Stimulated activated CD4-positive, alpha-beta T cell treated with anti-CD3 and anti-CD28 coated beads, Interleukin-1b, Interleukin-23, amount 100 ng/mL, for 24 hours (primary cell): ENCODE measurements at regions not wholly inside any gene's neighbourhood (a gene's known extent, or its start where the extent isn't known, plus 50 kb on each side); places are given as distances from the start of the nearest gene placed in this dataset.

Experiments
- DNase-seq, 4 experiments: peaks; one replicate each; pipeline ENCODE4 v3.0.0-alpha.2; 2020; ENCODE audit warnings: low read depth in 4 of 4, low spot score in 1 of 4

DNA sequence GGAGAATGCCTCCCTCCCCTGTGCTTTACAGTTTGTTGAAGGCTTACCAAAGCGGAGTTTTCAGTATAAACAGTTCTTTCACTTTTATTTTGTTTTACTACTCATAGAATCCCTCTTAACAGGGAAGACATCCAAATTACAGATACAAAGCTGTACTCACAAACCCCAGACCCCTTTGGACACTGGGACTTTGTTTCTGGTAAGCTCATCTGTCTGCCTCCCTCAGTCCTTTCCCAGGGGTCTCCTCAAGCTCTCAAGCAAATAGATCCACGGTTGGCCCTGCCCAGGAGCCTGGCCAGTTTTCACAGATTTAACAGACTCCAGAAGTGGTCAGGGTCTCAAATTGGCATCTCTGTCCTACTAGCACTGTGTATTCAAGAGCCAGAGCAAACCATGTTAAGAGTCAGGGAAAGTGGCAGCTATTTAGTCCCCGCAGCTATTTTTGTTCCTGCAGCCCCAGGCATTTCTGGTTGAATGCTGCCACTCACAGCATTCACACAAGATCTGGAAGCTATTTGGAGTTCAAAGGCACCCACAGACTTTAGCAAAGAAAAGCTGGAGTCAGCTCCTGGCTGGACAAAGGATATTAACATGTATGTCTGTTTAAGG, 54.2 kb downstream of the TMEM100 start:
- DNase-seq: no peak

DNA sequence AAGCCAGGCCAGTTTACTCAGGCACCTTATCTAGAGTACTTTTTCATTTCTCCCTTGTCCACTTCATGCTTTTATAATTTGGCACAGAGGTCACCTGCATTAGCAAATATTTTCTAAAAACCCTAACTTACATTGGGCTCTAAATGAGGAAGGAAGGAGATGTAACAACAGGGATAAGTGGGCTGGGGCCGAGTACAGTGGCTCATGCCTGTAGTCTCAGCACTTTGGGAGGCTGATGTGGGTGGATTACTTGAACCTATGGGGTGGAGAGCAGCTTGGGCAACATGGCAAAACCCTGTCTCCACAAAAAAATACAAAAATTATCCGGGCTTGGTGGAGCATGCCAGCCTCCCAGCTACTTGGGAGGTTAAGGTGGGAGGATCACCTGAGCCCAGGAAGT, 55.9 kb downstream of the TMEM100 start:
- no peak for DNase-seq

DNA sequence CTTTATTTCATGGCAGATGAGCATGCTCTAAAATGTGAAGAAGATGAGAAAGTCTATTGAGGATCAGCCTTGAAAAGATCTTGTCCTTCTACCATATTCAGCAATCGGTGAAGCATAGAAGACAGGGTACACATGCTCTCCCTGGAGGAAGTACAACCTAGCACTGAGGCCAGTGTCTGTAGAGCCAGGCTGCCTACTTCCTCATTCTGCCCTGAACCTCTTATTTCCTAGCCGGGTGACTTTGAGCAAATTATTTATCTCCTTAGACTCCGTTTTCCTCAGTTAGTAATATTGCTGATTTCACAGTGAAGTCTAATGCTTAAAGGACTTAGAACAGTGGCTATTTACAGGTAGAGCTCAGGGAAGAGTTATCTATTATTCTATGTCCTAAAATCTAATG, 58.4 kb downstream of the TMEM100 start:
- no peak for DNase-seq

DNA sequence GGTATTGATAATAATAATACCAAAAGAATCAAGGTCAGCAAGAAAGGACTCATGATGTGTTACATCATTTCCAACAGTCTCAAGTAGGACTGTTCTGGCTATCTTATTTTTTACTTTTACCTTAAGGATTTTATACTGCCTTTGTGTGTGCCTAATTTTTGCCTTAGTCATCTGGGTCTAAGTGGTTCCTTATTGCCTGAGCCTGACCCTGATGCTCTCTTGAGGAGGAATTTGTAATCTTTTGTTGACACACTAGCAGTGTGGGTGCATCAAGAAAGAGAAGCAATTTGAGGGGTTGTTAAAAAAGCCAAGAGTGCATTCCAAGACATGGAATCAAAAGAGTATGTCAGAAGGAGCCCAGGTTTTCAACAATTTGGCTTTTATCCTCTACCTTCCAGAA, 59.3 kb downstream of the TMEM100 start:
- DNase-seq: no peak

DNA sequence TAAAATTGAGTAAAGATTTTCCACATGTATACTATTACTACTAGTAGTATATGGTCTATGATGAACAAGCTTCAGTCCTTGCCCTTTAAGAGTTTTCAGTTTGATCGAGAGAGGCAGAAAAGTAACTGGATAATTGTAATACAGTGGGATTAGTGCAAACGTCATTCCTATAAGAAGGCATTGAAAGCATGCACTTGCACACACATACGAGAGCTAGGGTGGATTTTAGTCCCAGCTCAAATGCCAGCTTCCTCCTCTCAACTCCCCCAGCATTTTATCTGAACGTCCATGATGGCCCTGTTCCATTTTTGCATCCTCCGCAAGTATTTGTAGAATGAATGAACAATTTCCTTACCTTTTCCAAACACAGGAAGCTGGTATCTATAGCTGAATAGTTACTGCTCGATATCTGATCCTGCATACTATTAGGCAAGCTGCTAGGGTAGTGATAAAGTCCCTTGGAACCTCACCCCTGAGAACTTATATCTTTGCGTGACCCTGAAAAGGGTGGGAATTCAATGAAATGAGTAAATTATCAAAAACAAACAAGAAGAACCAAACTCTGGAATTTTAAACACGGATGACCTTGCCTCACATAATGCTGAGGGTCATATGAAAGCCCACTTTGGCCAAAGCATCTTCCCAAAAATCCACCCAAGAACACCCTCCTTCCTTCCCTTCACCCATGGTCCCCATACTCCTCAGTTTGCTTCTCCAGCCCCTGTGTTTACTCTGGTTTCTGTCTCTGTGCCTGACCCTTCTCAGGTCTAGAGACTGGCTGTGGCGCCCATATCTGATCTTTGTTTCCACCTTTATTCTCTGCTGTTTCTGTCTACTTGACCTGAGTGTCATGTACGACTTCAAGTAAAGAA, 60.5 kb downstream of the TMEM100 start:
- no peak for DNase-seq

DNA sequence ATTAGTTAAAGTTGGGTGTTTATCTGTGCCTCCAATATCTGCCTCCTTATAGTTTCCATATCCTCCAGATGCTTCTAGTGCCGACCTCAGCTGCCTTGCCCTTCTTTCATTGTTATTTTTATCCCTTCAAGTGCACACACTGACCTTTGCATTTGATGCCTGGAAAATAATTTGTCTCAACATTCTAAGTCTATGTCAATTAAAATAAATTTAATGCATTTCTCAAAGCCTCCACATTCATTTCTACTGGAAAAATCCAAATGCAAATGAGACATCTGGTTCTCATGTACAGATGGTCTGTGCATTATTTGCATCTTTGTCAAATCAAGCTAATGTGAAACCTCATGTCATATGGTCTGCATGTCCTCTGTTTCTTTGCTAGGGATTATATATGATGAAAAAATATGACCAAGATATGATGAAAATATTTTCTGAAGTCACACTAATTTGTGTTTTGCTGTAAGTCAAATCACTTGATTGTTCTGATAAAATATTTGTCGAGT, 61.4 kb downstream of the TMEM100 start:
- DNase-seq: no peak

DNA sequence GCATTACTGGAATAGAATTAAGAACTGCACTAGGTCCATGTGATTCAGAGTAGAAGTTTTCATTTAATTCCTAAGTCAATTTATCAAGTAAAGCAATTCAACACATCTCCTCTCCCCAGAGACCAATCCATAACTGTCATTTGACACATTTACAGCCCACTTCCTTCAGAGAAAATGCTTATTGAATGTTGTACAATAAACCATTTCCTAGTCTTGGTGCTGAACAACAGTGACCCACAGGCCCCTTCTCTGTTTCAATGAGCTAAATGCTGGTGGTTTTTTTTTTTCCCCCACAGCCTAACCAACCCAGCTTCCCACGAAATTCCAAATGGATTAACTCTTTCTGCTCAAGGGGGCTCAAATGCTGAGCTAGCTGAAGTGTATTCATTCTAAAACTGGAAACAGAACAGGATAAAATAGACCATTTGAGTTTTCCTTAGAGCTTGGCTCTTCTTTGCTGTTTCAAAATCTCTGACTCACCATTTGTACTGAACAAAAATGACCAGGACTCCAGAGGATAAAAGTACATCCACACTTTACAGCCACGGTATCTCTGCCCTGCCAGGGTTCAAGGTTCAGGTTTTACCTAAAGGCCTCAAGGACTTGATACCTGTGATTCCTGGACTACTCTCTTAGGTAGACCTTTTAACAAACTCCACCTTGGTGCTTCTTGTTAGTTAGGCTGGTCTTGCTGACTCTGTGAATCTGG, 62.3 kb downstream of the TMEM100 start:
- no peak for DNase-seq

DNA sequence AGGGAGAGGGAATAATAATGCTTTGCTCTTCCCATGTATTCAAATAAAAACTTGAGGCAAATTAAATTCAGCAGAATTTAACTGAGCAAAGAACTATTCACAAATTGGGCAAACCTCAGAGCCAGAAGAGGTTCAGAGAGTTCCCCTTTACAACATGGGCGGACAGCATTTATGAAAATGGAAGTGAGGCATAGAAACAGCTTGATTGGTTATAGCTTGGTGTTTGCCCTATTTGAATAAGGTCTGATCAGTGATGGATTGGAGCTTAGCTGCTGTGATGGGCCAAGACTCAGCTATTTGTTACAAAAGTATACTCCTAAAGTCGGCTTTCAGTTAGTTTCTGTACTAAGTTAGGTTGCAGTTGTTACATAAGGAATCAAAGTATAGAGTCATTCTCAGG, 63.0 kb downstream of the TMEM100 start:
- no peak for DNase-seq

DNA sequence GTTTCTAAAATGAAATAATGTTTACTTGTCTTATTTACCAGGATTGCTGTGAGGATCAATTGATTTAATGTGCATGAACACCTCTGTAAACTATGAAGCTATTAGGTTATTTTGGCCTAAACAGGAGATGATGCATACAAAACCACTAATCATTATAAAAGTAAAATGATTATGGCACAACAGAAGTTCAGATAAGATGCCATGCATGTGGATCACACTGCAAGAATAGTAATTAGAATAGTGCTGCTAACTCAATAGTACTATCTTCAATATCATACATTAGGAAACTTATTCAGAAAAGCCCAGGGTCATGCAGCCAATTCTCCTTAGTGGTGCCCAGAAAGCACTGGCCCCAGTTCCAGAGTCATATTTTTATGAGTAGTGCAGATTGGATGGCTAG, 66.9 kb downstream of the TMEM100 start:
- DNase-seq: no peak

DNA sequence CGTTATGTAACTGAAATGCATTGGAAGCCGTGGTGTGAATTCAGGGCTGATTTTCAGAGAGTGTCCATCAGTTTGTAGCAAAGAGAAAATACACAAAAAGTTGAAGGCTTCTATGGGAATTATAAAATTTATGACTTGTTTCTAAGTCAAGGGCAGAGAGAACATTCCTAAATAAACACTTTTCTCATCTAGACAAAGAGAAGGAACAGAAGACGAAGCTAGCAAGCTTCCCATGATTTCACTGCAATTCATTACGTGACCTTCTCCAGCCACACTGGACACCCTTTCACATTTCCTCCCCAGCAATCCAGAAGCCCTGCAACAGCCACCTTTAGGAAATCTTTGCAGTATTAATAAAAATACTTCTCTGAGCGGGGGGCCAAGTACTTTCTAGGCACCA, 67.8 kb downstream of the TMEM100 start:
- no peak for DNase-seq

DNA sequence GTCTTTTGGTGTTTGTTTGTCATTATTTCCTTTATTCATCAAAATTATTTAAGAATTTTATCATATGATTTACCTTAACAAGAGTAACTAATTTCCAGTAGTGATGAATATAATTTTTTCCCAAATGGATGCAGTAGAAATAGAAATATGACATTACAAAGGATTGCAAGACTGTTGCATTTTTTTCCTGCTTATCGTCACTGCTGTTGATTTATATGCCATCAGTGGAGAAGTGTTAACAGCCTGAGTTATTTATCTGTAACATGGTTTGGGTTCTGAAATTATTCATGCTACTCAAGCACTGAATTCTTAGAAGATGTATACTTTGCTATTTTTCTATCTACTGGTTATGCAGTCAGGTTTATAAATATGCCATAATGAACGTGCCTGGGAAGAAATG, 68.6 kb downstream of the TMEM100 start:
- DNase-seq: no peak

DNA sequence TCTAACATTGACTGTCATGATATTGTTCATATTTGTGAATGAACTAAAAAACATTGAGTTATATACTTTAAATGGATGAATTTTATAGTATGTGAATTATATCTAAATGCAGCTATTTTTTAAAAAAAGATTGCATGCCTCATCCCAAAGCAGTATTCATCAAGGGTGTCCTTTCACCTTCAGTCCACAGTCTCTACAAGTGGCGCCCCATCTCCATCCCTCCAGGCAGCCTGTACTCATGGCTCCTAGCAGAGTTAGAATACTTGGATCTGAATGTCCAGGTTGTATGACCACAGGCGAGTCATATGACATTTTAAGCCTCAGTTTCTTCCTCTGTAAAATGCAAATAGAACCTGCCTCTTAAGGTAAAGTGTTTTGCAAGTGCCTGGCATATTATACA, 69.8 kb downstream of the TMEM100 start:
- DNase-seq: no peak

DNA sequence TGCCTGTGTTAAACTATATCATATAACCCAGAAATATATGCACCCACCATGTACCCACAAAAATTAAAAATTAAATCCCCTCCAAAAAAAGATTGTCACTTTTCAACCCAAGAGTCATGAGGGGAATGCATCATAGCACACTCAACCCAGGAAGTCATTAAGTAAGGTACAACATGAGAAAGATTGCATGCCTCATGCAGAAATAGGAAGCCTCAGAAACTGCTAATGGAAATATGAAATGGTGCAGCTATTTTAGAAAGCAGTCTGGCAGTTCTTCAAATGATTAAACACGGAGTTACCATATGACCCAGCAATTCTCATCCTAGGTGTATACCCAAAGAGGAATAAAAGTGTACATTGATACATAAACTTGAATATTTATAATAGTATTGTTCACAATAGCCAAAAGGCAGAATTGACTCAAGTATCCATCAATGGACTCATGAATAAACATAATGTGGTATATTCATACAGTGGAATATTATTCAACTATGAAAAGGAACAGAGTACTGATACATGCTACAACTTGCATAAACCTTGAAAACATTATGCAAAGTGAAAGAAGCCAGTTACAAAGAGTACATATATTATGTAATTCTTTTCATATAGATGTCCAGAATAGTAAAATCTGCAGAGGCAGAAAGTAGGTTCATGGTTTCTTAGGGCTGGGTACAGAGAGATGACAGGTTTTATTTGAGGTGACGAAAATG, 70.4 kb downstream of the TMEM100 start:
- DNase-seq: no peak

DNA sequence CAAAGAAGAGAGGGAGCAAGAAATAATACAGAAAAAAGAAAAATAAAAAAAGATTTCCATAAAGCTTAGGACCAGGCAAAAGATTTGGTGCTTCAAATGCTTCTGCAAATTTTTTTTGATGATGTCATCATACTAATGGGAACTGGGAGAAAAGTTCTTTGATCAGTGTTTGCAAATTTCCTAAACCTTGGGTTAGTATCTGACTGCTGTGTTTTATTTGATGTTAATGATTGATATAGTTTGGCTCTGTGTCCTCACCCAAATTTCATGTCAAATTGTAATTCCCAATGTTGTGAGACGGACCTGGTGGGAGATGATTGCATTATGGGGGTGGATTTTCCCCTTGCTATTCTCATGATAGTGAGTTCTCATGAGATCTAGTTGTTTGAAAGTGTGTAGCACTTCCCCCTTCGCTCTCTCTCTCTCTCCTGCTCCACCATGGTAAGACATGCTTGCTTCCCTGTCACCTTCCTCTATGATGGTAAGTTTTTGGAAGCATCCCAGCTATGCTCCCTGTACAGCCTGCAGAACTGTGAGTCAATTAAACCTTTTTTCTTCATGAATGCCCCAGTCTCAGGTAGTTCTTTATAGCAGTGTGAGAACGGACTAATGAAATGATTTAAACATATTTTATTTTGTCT, 72.6 kb downstream of the TMEM100 start:
- no peak for DNase-seq

DNA sequence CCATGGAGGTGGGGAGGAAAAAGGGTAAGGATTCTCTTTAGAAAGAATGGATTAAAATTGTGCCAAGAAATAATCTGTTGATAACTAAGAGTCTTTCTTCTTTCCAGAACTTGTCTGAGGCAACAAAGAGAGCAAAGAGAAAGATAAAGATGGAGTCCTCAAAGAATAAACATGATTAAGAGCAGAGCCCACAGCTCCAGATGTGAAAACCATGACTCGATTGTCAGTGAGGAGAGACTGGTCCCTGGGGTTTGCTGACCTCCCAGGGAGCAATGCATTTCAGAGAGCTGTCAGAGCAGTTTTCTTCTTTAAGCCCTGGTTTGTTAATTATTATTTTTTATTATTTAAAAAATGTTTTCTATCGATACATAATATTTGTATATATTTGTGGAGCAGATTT, 74.6 kb downstream of the TMEM100 start:
- DNase-seq: no peak

DNA sequence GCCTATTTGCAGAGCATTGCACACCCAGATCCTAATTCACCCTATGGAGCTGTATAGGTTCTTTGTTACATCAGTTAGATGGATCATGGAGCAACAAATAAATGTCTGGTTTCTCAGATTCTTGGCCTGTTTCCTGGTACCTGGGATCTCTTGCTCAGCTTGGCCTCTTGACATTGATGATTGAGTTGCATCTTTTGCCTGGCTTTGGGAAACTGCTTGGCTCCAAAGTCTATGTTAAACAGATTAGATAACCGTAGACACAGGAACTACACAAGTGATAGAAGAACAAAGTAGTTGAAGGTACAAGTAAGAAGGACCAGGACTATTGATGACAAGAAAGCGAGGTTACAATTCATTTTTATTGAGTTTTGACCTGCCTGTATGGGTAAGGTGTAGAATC, 77.3 kb downstream of the TMEM100 start:
- no peak for DNase-seq

DNA sequence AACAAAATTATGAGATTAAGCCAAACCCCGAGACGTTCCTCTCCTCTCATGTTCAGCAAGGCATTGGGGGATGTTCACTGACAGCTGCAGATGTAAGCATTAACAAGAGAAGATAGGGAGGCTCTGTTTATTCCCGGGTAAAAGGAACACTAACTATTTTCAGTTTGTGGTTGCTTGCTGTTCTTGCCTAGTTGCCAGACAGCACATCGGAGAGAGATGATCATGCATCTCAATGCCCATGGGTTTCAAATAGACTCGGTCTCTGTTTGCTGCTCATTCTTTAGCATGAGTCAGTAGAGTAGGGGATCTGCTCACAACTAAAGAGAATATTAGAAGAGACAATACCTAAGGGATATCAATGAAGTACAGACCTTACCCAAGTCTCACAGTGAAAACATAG, 78.3 kb downstream of the TMEM100 start:
- DNase-seq: no peak

DNA sequence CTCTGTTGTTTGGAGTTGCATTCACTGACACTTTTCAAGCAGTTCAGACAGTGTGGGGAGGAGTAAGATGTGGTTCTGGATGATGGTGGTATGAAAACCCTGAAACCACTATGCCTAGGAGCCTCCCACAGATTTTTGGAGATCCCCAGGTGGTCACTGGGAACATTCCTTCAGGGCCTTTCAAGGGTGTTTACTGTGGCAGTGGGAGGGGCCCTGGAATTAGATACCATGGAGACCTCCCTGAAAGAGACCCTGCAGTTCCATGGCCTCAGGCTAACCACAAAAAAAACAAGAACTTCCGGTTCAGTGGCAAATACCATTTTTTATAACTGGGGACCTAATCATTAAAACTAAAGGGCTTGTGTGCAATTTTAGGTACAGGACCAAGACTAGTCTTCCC, 79.9 kb downstream of the TMEM100 start:
- no peak for DNase-seq

DNA sequence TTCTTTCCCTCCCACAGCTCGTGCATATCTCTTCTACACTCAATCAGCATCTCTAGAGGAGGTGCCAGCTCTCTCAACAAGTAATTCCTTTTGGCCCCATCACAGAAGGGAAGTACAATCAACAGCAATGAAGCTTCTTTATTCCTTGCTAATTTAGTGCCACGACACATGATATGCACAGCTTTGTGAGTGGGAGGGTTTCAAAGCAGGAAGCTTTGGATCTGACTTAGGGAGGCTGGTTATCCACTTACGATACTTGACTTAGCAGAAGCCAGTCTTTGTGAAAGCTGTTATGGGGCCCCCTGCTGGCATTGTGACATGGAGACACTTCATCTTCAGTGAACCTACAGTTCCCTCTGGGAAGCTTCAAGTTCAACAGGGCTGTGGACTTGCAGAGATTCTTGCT, 81.0 kb downstream of the TMEM100 start:
- peak in 2 of 4 experiments; percentile 8 to 20 for DNase-seq

DNA sequence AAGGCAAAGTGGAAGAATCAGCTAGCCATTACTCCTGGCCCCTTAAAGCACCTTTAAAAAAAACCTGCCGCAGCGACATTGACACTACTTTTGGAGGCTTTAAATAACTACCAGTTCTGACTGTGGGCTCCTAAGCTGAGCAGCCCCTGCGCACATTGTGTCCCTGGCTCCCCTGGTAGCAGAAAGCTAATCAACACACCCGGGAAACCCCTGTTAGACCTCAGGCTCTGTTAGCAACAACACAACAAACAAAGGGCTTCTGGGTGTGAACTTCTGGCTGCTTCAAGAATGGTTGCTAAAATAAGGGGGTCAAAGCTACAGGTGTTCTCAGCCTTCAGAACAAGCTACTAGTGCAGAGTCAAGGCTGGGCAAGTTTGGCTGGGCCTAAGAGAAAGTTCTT, 83.6 kb downstream of the TMEM100 start:
- no peak for DNase-seq
